GM23248 (cell line): ENCODE measurements at regions not wholly inside any gene's neighbourhood (a gene's known extent, or its start where the extent isn't known, plus 50 kb on each side); places are given as distances from the start of the nearest gene placed in this dataset.
"Not testable (repeated sequence)": the region's sequence is repeated elsewhere in the genome, so short reads cannot be mapped to it uniquely, and the experiment has no call there.

Experiments used
- DNase-seq: peaks from one replicate; pipeline ENCODE4 v3.0.0-alpha.2; 2015
- H2AFZ ChIP-seq: fragments of 200-600 bp; sonication (generic); 2 replicates; pipeline ENCODE4 v1.6.1; 2016; ENCODE audit warnings: antibody characterized with exemption
- H3F3A ChIP-seq: fragments of 200-600 bp; sonication (generic); 2 replicates; pipeline ENCODE4 v1.6.1; 2016; ENCODE audit warnings: mild to moderate bottlenecking, antibody characterized with exemption, mixed run types; ENCODE audit not compliant: insufficient read depth
- H3K27ac ChIP-seq: fragments of 200-600 bp; sonication (generic); 2 replicates; pipeline ENCODE4 v1.5.1; 2016; ENCODE audit warnings: mild to moderate bottlenecking
- H3K27me3 ChIP-seq: fragments of 200-600 bp; sonication (generic); replicated peaks from 2 replicates; pipeline ENCODE4 v1.6.1; 2016; ENCODE audit warnings: mild to moderate bottlenecking; ENCODE audit not compliant: insufficient read depth
- H3K36me3 ChIP-seq: fragments of 200-600 bp; sonication (generic); 2 replicates; pipeline ENCODE4 v1.6.1; 2016; ENCODE audit warnings: low read depth, mild to moderate bottlenecking
- H3K4me1 ChIP-seq: fragments of 200-600 bp; sonication (generic); 2 replicates; pipeline ENCODE4 v1.6.1; 2016; ENCODE audit warnings: mild to moderate bottlenecking; ENCODE audit not compliant: insufficient read depth
- H3K4me2 ChIP-seq: fragments of 200-600 bp; sonication (generic); one replicate; pipeline ENCODE4 v1.6.1; 2016; ENCODE audit warnings: mild to moderate bottlenecking; ENCODE audit not compliant: unreplicated experiment
- H3K4me3 ChIP-seq: fragments of 200-600 bp; sonication (generic); 2 replicates; pipeline ENCODE4 v1.5.1; 2016; ENCODE audit warnings: mild to moderate bottlenecking
- H3K79me2 ChIP-seq: fragments of 200-600 bp; sonication (generic); 2 replicates; pipeline ENCODE4 v1.6.1; 2016; ENCODE audit warnings: mild to moderate bottlenecking; ENCODE audit not compliant: insufficient read depth
- H3K9ac ChIP-seq: fragments of 200-600 bp; sonication (generic); 2 replicates; pipeline ENCODE4 v1.6.1; 2016; ENCODE audit warnings: mild to moderate bottlenecking
- H3K9me2 ChIP-seq: fragments of 200-600 bp; sonication (generic); 2 replicates; pipeline ENCODE4 v1.6.1; 2016; ENCODE audit warnings: mixed run types, mild to moderate bottlenecking, moderate library complexity; ENCODE audit not compliant: insufficient read depth
- H3K9me3 ChIP-seq: fragments of 200-600 bp; sonication (generic); one replicate; pipeline ENCODE4 v1.6.1; 2017; ENCODE audit warnings: low read depth
- H4K20me1 ChIP-seq: fragments of 200-600 bp; sonication (generic); 2 replicates; pipeline ENCODE4 v1.6.0; 2016; ENCODE audit not compliant: insufficient read depth
- EZH2 ChIP-seq: fragments of 200-600 bp; sonication (generic); IDR thresholded peaks from 2 replicates; pipeline ENCODE4 v1.6.1; 2018; ENCODE audit warnings: antibody characterized with exemption, mild to moderate bottlenecking; ENCODE audit not compliant: insufficient read depth, poor library complexity, severe bottlenecking
- EZH2phosphoT487 ChIP-seq: fragments of 200-600 bp; sonication (generic); IDR thresholded peaks from 2 replicates; pipeline ENCODE4 v1.6.1; 2018; ENCODE audit warnings: antibody characterized with exemption, moderate library complexity, mild to moderate bottlenecking, low read depth; ENCODE audit not compliant: insufficient read depth
- WGBS, 2 experiments: methylation state at CpG; one replicate each; pipeline ENCODE4 v1.1.6; 2015 to 2017; ENCODE audit warnings: low lambda C conversion rate in 2 of 2, low coverage in 1 of 2; ENCODE audit errors: missing lambda C conversion rate in 2 of 2; 5-methylcytosine and 5-hydroxymethylcytosine counted together
- in situ Hi-C: fragments of 300-500 bp; cut with MboI; formaldehyde crosslinking; loops from 2 replicates; pipeline ENCODE4 v1.15.0; 2020

GRCh38 chr14:34147461-34147860, 196.6 kb upstream of the EGLN3 start:
- H3K36me3 ChIP-seq: no peaks in the 10 kb centered on the region
- H3K4me3 ChIP-seq: no peak overlapping the region
- peak; percentile 63 for DNase-seq
- no peak overlapping the region for H3K4me2 ChIP-seq
- H3K27me3 ChIP-seq: no peaks in the 10 kb centered on the region
- 2 to 4% methylated on average over 3 of the region's 3 CpGs for WGBS, 2 experiments
- in situ Hi-C loops: no loop called here
- H3K9ac ChIP-seq: no peak overlapping the region
- H2AFZ ChIP-seq: no peak overlapping the region
- H3K9me2 ChIP-seq: no peaks in the 10 kb centered on the region
- TF ChIP-seq EZH2phosphoT487: no peak
- no peak for TF ChIP-seq EZH2
- no peaks in the 10 kb centered on the region for H3F3A ChIP-seq
- H3K79me2 ChIP-seq: no peaks in the 10 kb centered on the region
- H3K4me1 ChIP-seq: no peaks in the 10 kb centered on the region
- no peaks in the 10 kb centered on the region for H3K9me3 ChIP-seq
- no peak overlapping the region for H3K27ac ChIP-seq
- H4K20me1 ChIP-seq: no peaks in the 10 kb centered on the region

- H3K4me2 ChIP-seq, H4K20me1 ChIP-seq, H3K27ac ChIP-seq, DNase-seq, H3K79me2 ChIP-seq, H3F3A ChIP-seq, in situ Hi-C loops, H3K36me3 ChIP-seq, H3K9ac ChIP-seq, H3K9me3 ChIP-seq, H3K4me1 ChIP-seq, H3K27me3 ChIP-seq, H3K9me2 ChIP-seq: not testable (repeated sequence)
- Histone ChIP-seq H3K4me3 (peak overlapping the region; percentile 11; the same call in 1 of the 2 replicates), H2AFZ (peak overlapping the region; percentile 66)
- WGBS, 2 experiments: 43 to 48% methylated on average over 6 of the region's 6 CpGs
Measured at GRCh38 chr14:34140127-34140526, 189.3 kb upstream of the EGLN3 start.

GRCh38 chr14:34139160-34140121, 188.6 kb upstream of the EGLN3 start:
- H3K79me2 ChIP-seq, H3K9me2 ChIP-seq, H3K9me3 ChIP-seq, H4K20me1 ChIP-seq, H3K4me1 ChIP-seq, in situ Hi-C loops, H3K27ac ChIP-seq, H3F3A ChIP-seq, H3K36me3 ChIP-seq, H3K4me2 ChIP-seq, H3K27me3 ChIP-seq, H3K9ac ChIP-seq: not testable (repeated sequence)
- H2AFZ ChIP-seq: peak overlapping the region; percentile 66
- peak overlapping the region; percentile 11; the same call in 1 of the 2 replicates for H3K4me3 ChIP-seq
- DNase-seq: peak; percentile 77
- WGBS, 2 experiments: 29 to 35% methylated on average over 13 of the region's 13 CpGs

GRCh38 chr14:34138175-34138574, 187.3 kb upstream of the EGLN3 start:
- H4K20me1 ChIP-seq: no peaks in the 10 kb centered on the region
- no peak overlapping the region for H3K4me3 ChIP-seq
- 49 to 54% methylated on average over 4 of the region's 4 CpGs for WGBS, 2 experiments
- no peaks in the 10 kb centered on the region for H3K9me3 ChIP-seq
- in situ Hi-C loops: no loop called here
- H2AFZ ChIP-seq: no peak overlapping the region
- TF ChIP-seq EZH2 (no peak), EZH2phosphoT487 (no peak)
- H3K9ac ChIP-seq: no peak overlapping the region
- no peak overlapping the region for H3K27ac ChIP-seq
- H3K36me3 ChIP-seq: no peaks in the 10 kb centered on the region
- H3K79me2 ChIP-seq: no peaks in the 10 kb centered on the region
- no peak overlapping the region for H3K4me2 ChIP-seq
- no peaks in the 10 kb centered on the region for H3K27me3 ChIP-seq
- DNase-seq: no peak
- no peaks in the 10 kb centered on the region for H3F3A ChIP-seq
- H3K4me1 ChIP-seq: no peaks in the 10 kb centered on the region
- H3K9me2 ChIP-seq: no peaks in the 10 kb centered on the region
